NCI-H2081 treated with DMSO at 0.1 percent for 48 hours (cell line): ENCODE measurements at regions not wholly inside any gene's neighbourhood (a gene's known extent, or its start where the extent isn't known, plus 50 kb on each side); places are given as distances from the start of the nearest gene placed in this dataset.
A peak's percentile ranks its signal among the peaks of the same experiment; 100 is the strongest.
"Not testable (repeated sequence)": the region's sequence is repeated elsewhere in the genome, so short reads cannot be mapped to it uniquely, and the experiment has no call there.

Experiments used
- DNase-seq: peaks from one replicate; lab custom pipeline; 2025; lab: John Stamatoyannopoulos, UW

GRCh38 chr17:51347851-51348584 lies 87.7 kb downstream of the UTP18 start:
- DNase-seq = no peak

- DNase-seq = no peak
Observed at GRCh38 chr17:51351080-51351479, 90.7 kb downstream of the UTP18 start.

- DNase-seq = no peak
Observed at GRCh38 chr17:51351890-51352289, 91.5 kb downstream of the UTP18 start.

- no peak for DNase-seq
Observed at GRCh38 chr17:51352798-51353197, 92.5 kb downstream of the UTP18 start.

- no peak for DNase-seq
Observed at GRCh38 chr17:51353296-51353695, 93.0 kb downstream of the UTP18 start.

GRCh38 chr17:51354936-51355335 lies 94.6 kb downstream of the UTP18 start:
- DNase-seq = no peak

- no peak for DNase-seq
Observed at GRCh38 chr17:51355441-51356410, 95.4 kb downstream of the UTP18 start.

GRCh38 chr17:51359055-51359454 lies 98.7 kb downstream of the UTP18 start:
- DNase-seq = no peak

- DNase-seq = no peak
Observed at GRCh38 chr17:51362811-51363585, 102.7 kb downstream of the UTP18 start.

GRCh38 chr17:51365090-51365489 lies 104.7 kb downstream of the UTP18 start:
- DNase-seq = no peak

- no peak for DNase-seq
Observed at GRCh38 chr17:51366866-51367265, 106.5 kb downstream of the UTP18 start.

- DNase-seq = not testable (repeated sequence)
Observed at GRCh38 chr17:51367836-51368235, 107.5 kb downstream of the UTP18 start.

GRCh38 chr17:51371732-51372151 lies 111.4 kb downstream of the UTP18 start:
- DNase-seq = peak; percentile 50

GRCh38 chr17:51372345-51373004 lies 112.1 kb downstream of the UTP18 start:
- DNase-seq = no peak

GRCh38 chr17:51373489-51374152 lies 113.3 kb downstream of the UTP18 start:
- no peak for DNase-seq

- no peak for DNase-seq
Observed at GRCh38 chr17:51374209-51374608, 113.9 kb downstream of the UTP18 start.

- no peak for DNase-seq
Observed at GRCh38 chr17:51375771-51376170, 115.4 kb downstream of the UTP18 start.

GRCh38 chr17:51376739-51377138 lies 116.4 kb downstream of the UTP18 start:
- no peak for DNase-seq

- DNase-seq = no peak
Observed at GRCh38 chr17:51381262-51381661, 120.9 kb downstream of the UTP18 start.

- DNase-seq = no peak
Observed at GRCh38 chr17:51385208-51385607, 124.9 kb downstream of the UTP18 start.

- no peak for DNase-seq
Observed at GRCh38 chr17:51387582-51387981, 127.2 kb downstream of the UTP18 start.
